ENCODE measurements at regions not wholly inside any gene's neighbourhood (a gene's known extent, or its start where the extent isn't known, plus 50 kb on each side); places are given as distances from the start of the nearest gene placed in this dataset.

DNA sequence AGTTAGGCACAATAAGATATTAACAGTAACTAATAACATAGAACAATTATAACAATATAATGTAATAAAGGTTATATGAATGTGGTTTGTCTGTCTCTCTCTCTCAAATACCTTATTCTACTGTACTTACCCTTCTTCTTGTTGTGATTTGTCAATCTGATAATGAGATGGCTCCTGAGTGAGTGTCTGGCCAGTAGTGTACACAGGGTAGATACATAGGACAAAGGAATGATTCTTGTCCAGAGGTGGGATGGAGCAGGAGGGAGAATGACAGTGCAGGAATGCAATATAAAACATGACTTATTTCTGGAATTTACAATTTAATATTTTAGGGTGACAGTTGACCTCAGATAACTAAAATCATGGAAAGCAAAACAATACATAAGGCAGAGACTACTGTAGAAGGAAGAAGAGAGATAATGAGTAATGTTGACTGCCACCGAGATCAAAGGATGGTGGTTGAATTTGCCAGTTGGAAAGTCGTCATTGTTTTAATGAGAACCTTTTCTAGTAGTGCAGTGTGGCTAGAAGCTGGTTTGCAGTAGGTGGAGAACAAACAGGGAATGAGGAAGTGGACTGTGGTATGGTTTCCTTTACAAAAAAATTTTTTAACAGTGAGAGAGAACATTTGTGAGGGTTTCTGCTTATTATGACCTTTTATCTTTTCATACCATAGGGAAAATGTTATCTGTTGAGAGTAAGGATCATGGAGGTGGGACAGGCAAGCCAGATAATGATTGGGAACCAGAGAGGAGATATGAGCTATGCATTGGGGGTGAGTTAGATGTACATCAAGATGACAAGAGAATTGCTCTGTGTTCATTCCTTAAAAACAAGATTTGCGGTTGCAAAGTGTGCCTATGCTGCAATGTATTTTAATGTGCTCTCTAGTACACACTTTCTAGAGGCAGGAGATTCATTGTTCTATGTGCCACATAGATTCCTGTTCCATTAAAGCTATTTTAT, 458.3 kb downstream of the BTG1 start:
- H4K20me1 ChIP-seq (ENCODE audit: insufficient read depth), result no peaks in the 10 kb centered on the region
- no peaks in the 10 kb centered on the region for H3K4me1 ChIP-seq (replicated peaks; ENCODE audit: insufficient read depth)
- TF ChIP-seq, protein P1, sequence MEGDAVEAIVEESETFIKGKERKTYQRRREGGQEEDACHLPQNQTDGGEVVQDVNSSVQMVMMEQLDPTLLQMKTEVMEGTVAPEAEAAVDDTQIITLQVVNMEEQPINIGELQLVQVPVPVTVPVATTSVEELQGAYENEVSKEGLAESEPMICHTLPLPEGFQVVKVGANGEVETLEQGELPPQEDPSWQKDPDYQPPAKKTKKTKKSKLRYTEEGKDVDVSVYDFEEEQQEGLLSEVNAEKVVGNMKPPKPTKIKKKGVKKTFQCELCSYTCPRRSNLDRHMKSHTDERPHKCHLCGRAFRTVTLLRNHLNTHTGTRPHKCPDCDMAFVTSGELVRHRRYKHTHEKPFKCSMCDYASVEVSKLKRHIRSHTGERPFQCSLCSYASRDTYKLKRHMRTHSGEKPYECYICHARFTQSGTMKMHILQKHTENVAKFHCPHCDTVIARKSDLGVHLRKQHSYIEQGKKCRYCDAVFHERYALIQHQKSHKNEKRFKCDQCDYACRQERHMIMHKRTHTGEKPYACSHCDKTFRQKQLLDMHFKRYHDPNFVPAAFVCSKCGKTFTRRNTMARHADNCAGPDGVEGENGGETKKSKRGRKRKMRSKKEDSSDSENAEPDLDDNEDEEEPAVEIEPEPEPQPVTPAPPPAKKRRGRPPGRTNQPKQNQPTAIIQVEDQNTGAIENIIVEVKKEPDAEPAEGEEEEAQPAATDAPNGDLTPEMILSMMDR (conservative IDR thresholded peaks at IDR 0.05), result no peak
- TF ChIP-seq EZH2 (IDR thresholded peaks at IDR 0.05; ENCODE audit: low read depth), result no peak
- H3K9me3 ChIP-seq (ENCODE audit: insufficient read depth, low read depth), result no peaks in the 10 kb centered on the region
- ChIA-PET POLR2A (ENCODE audit: unreplicated experiment) (no interaction called here), CTCF (no interaction called here)
- peak in 1 of 2 experiments; percentile 0 for DNase-seq
- BruUV-seq (replicated peaks), result no TSS peak
- H3K36me3 ChIP-seq (ENCODE audit: low read depth), result no peaks in the 10 kb centered on the region
- H3K9me2 ChIP-seq (ENCODE audit: insufficient read depth), result no peaks in the 10 kb centered on the region
- H3K4me3 ChIP-seq, result no peak overlapping the region
- H3K27ac ChIP-seq, result no peak overlapping the region
- H3K27me3 ChIP-seq (ENCODE audit: insufficient read depth, low read depth), result no peaks in the 10 kb centered on the region
- H3F3A ChIP-seq (ENCODE audit: insufficient read depth, low read depth), result no peaks in the 10 kb centered on the region
- intact Hi-C loops (cut with micrococcal nuclease; ENCODE audit: unreplicated experiment), result no loop called here
- H2AFZ ChIP-seq, result no peak overlapping the region
- no peak overlapping the region for H3K4me2 ChIP-seq
- no peaks in the 10 kb centered on the region for H3K79me2 ChIP-seq (ENCODE audit: low read depth)

DNA sequence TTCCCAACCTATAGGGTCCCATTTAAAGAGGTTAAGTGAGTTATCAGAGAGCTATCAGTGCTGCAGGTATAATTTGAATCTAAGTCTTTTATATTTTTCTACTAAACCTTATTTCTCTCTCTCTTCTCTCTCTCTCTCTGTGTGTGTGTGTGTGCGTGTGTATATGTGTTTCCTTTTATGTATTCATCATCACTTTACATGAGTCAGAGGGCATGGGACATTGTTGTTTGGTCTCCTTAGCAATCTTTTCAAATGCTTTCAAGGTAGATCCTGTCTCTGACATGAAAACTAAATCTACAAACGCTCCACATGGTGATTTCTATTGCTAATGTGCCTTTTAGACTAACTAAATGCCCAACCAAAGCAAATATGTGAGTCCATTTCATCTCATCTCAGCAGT, 459.7 kb downstream of the BTG1 start:
- no peak overlapping the region for H3K4me3 ChIP-seq
- H3F3A ChIP-seq (ENCODE audit: insufficient read depth, low read depth), result no peaks in the 10 kb centered on the region
- no peak for TF ChIP-seq EZH2 (IDR thresholded peaks at IDR 0.05; ENCODE audit: low read depth)
- TF ChIP-seq, protein P1 (conservative IDR thresholded peaks at IDR 0.05), result no peak
- no peaks in the 10 kb centered on the region for H3K79me2 ChIP-seq (ENCODE audit: low read depth)
- DNase-seq, result no peak
- intact Hi-C loops (cut with micrococcal nuclease; ENCODE audit: unreplicated experiment), result no loop called here
- H3K36me3 ChIP-seq (ENCODE audit: low read depth), result no peaks in the 10 kb centered on the region
- no peaks in the 10 kb centered on the region for H3K9me3 ChIP-seq (ENCODE audit: insufficient read depth, low read depth)
- H3K9me2 ChIP-seq (ENCODE audit: insufficient read depth), result no peaks in the 10 kb centered on the region
- no peaks in the 10 kb centered on the region for H4K20me1 ChIP-seq (ENCODE audit: insufficient read depth)
- no TSS peak for BruUV-seq (replicated peaks)
- POLR2A ChIA-PET (ENCODE audit: unreplicated experiment), result no interaction called here
- CTCF ChIA-PET, result no interaction called here
- no peaks in the 10 kb centered on the region for H3K27me3 ChIP-seq (ENCODE audit: insufficient read depth, low read depth)
- no peak overlapping the region for H2AFZ ChIP-seq
- no peak overlapping the region for H3K27ac ChIP-seq
- H3K4me1 ChIP-seq (replicated peaks; ENCODE audit: insufficient read depth), result no peaks in the 10 kb centered on the region
- no peak overlapping the region for H3K4me2 ChIP-seq

DNA sequence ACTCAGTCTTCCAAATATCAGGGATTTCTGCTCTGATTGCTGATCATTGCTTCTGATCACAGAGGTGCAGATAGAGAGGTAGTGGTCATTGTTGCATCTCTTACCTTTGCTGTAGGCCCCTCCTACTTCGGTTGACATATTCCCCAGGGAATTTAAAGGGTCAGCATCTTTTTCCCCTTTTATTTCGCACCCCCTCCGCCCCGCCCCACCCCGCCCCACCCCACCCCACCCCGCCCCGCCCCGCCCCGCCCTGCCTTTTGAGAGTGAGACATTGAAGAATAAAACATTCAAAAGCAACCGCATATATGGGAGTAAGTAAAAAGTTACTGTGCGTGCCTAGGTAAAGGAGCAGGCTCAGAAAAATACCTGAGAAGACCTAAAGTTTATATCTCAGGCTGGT, 463.9 kb downstream of the BTG1 start:
- no peak for DNase-seq
- POLR2A ChIA-PET (ENCODE audit: unreplicated experiment), result no interaction called here
- Histone ChIP-seq H3K9me3 (ENCODE audit: insufficient read depth, low read depth) (0 out of 2 replicates have a peak, but pooled peaks cover 4% of the 10 kb centered on the region), H3K36me3 (ENCODE audit: low read depth) (no peaks in the 10 kb centered on the region), H3K4me1 (replicated peaks; ENCODE audit: insufficient read depth) (no peaks in the 10 kb centered on the region), H3F3A (ENCODE audit: insufficient read depth, low read depth) (no peaks in the 10 kb centered on the region), H2AFZ (no peak overlapping the region), H3K27me3 (ENCODE audit: insufficient read depth, low read depth) (no peaks in the 10 kb centered on the region), H3K79me2 (ENCODE audit: low read depth) (no peaks in the 10 kb centered on the region), H3K27ac (no peak overlapping the region), H3K9me2 (ENCODE audit: insufficient read depth) (no peaks in the 10 kb centered on the region), H3K4me3 (no peak overlapping the region), H3K4me2 (no peak overlapping the region), H4K20me1 (ENCODE audit: insufficient read depth) (no peaks in the 10 kb centered on the region)
- no peak for TF ChIP-seq EZH2 (IDR thresholded peaks at IDR 0.05; ENCODE audit: low read depth)
- TF ChIP-seq, protein P1 (conservative IDR thresholded peaks at IDR 0.05), result no peak
- CTCF ChIA-PET, result no interaction called here
- intact Hi-C loops (cut with micrococcal nuclease; ENCODE audit: unreplicated experiment), result no loop called here
- no TSS peak for BruUV-seq (replicated peaks)

All from PC-9 (cell line).